ENCODE measurements at regions not wholly inside any gene's neighbourhood (a gene's known extent, or its start where the extent isn't known, plus 50 kb on each side); places are given as distances from the start of the nearest gene placed in this dataset.

DNA sequence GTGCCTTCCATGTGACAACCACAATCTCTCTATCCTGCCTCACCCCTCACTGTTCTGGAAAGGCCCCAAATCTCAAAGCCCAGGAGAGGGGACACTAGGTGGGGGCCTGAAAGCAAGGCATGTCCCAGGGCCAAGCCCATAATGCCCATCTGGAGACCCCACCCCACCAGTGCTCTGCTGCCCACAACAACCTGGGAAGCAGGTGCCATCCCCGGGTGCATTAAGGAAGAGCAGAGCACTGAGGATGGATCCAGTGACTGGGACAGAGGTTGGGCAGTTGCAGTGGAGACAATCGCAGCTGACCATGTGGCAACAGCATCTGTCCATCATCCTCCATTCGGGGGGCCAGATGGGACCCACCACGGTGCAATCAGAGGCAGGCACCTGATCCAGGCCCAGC is 106.2 kb upstream of the PRR20G start:
- DNase-seq (ENCODE audit: missing footprints) (no peak), ATAC-seq (no peak)
- intact Hi-C loops (cut with DNase I): no loop called here

DNA sequence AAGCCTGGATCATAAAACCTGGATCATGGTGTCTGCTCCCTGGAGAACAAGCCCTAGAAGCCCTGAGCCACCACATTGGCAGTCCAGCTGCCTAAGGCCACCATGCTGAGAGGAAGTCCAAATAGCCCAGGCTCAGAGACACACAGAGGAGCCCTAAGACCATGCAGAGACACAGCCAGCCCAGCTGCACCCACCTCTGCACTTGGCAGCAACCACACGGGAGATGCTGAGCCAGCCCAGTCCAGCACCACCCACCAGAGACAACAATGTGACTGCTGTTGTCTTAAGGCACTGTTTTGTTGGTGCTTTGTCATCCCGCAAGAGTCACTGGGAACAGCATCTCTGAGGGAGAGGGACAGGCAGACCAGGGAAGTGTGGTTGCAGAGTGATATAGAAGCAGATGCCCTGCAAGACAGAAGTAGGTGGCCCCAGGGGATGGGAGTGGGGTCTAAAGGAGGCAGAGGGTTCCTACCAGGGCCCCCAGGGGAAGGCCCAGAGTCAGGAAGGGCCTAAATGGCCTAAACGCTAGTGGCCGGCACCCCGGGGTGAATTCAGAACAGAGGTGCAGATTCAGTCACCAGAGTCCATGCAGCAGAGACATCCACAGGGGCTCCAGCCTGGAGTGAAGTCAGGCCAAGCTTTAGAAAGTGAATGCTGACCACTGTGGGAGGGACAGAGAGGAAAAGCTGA is 105.4 kb upstream of the PRR20G start:
- DNase-seq (ENCODE audit: missing footprints): no peak
- intact Hi-C loops (cut with DNase I): no loop called here
- no peak for ATAC-seq

DNA sequence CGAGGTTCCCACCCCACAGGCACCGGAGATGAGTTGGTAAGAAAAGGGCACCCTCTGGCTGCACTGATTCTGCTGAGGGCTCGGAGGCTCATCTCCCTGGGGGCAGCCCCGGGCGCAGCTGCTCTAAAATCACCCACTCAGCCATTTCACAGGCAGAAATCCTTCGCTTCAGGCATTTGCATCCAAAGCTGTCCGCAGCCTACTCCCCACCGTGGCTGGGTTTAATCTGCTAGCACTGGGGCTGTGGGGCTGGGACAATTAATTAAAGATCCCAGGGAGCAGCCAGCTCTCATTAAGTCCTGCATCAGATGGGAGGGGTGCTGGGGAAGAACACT is 104.3 kb upstream of the PRR20G start:
- intact Hi-C loops (cut with DNase I): no loop called here

DNA sequence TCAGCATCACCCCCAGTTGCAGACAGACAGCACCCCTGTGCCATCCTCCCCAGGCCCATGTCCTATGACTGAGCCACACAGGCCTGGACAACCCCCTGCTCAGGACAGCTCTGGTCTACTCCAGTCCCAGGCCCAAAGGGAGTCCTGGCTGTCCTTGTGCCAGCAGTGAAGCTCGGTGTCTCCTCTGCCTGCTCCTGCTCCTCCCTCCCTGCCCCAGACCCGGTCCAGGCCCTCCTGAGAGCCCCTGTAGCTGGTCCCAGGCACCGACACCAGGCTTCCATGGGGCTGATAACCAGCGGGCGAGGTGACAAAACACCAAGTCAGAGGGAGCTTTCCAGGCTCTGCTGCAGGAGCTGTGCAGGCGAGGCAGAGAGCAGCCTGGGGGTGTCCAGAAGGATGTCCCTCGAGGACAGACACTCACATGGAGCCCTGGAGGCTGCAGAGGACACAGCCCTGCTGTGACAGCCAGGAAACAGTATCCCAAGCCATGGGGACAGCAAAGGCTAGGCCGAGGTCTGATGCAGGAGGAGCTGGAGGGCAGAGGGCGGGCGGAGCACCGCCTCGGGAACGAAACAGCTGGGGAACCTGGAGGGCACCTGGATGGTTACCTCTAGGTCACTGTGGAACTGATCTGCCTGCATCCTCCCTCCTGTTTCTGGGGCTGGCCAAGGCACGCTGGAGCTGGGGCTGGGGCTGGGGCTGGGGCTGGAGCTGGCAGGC is 103.8 kb upstream of the PRR20G start:
- intact Hi-C loops (cut with DNase I): no loop called here
- no peak for ATAC-seq
- no peak for DNase-seq (ENCODE audit: missing footprints)

More for the DNA sequence above, 104.3 kb upstream of the PRR20G start:
- no peak for ATAC-seq
- DNase-seq (ENCODE audit: missing footprints): no peak

DNA sequence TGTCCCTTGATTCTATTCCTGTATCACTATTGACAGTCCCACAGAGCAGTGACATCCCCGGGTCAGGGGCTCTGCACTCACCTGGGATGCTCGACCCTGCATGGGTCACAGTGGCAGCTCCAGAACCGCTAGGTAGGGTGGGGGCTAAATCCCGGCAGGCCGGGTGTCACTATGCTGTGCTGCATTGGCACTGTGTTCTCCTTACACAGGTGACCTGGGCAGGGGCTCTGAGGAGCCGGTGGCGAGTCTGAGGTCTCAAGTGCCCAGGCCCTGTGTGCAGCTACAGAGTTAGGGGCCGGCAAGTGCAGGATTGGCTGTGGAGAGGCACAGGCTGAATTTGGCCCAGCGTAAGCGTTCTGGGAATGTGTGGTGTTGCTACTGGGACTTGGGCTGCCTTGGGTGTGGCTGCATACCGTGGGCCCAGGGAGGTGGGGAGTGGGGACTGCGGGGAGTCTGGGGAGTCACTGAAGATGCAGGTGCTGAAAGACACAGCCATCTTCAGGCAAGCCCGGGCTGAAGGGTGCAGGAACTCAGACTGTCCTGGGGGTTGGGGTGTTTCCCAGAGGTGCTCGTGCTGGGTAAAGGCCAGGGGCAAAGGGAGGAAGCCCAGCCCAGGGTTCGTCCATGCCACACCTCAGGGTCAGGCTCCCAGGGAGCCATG is 102.6 kb upstream of the PRR20G start:
- intact Hi-C loops (cut with DNase I): no loop called here
- ATAC-seq (no peak), DNase-seq (ENCODE audit: missing footprints) (no peak)

DNA sequence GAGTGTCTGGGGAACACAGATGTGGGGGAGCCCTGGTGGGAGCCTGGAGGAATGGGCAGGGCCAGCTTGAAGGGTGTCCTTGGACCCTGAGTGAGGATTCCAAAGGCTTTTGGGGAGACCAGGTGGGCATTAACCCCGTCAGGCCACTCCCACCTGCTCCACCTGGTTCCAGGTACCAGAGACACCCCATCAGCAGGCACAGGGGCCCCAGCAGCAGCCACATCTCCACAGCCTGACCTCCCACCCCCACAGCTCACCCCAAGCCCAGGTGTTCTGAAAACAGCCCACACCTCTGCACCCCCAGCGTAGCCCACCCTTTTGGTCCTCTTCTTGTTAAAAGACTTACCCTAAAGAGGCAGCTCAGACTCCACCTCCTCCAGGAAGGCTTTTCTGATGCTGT is 102.1 kb upstream of the PRR20G start:
- no peak for DNase-seq (ENCODE audit: missing footprints)
- intact Hi-C loops (cut with DNase I): no loop called here

DNA sequence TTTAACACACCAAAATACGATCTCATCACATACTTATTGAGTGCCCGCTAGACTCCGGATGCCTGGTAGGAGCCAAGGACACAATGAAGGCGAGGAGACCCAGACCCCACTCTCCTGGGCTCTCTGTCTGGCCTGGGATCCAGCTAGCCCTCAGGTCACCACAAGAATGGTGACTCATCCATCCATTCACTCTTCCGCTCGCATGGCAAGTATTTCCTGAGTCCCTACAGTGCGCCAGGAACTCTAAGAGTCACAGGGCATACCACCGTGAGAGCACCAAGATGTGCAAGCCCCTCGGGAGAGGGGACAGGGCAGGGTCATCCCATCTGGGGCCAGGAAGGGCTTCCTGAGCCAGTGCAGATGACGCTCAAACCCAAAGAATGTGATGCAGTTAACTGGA is 101.6 kb upstream of the PRR20G start:
- no peak for ATAC-seq
- DNase-seq (ENCODE audit: missing footprints): no peak
- intact Hi-C loops (cut with DNase I): no loop called here

More for the DNA sequence above, 102.1 kb upstream of the PRR20G start:
- ATAC-seq: no peak

DNA sequence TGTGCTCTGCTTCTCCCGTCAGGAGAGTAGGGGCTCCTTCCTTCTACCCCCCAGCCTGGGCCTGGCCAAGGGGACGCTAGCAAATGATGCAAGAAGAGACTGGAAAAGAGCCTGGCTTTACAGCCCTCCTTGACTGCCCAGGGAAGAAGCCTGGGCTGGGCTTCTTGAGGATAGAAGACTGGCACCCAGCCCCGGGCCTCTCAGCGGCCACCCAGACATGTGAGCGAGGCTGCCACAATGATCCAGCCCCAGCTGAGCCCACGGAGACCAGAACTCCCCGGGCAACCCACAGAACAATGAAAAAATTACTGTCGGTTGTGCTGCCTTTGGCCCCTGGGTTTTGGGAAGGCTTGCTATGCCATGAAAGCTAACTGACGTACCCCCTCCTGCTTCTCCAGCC is 100.6 kb upstream of the PRR20G start:
- intact Hi-C loops (cut with DNase I): no loop called here
- ATAC-seq (no peak), DNase-seq (ENCODE audit: missing footprints) (no peak)

DNA sequence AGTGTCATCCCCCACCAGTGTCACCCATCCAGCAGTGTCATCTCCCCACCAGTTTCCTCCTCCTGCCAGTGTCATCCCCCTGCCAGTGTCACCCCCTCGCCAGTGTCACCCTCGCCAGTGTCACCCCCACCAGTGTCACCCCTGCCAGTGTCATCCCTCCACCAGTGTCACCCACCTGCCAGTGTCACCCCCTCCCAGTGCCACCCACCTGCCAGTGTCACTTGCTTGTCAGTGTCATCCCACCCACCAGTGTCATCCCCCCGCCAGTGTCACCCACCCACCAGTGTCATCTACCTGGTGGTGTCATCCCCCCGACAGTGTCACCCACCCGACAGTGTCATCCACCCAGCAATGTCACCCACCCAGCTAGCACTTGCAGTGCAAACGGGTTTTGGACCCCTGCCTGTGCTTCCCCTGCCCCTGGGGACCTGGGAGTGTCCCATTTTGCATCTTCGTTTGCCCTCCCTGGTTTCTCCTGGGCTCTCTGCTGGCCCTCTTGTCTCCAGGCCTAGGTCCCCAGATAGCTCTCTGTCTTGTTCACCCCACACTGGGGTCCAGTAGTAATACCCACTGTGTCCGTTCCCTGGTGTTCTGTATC is 99.8 kb upstream of the PRR20G start:
- no peak for DNase-seq (ENCODE audit: missing footprints)

DNA sequence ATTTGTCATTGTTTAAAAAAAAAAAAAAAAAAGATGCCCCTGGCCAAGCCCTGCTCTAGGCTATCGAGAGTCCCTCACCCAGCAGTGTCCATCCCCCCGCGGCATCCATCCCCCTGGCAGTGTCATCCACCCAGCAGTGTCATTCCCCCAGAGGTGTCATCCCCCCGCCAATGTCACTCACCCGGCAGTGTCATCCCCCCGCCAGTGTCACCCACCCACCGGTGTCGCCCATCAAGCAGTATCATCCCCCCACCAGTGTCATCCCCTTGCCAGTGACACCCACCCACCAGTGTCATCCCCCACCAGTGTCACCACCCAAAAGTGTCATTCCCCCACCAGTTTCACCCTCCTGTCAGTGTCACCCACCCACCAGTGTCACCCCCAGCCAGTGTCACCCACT is 99.3 kb upstream of the PRR20G start:
- ATAC-seq (no peak), DNase-seq (ENCODE audit: missing footprints) (no peak)
- intact Hi-C loops (cut with DNase I): no loop called here

More for the DNA sequence above, 99.8 kb upstream of the PRR20G start:
- intact Hi-C loops (cut with DNase I): no loop called here
- ATAC-seq: no peak

DNA sequence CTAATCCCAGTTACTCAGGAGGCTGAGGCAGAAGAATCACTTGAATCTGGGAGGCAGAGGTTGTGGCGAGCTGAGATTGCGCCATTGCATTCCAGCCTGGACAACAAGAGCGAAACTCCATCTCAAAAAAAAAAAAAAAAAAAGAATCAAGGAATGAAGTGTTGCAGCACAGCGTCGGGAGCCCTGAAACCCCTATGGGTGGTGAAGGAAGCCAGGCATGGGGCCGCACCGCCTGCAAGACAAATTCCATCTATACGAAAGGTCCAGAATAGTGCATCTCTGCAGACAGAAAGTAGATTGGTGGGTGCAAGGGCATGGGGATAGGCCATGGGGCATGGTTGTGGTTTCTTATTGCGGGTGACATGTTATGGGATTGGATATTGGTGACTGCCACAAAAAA is 98.6 kb upstream of the PRR20G start:
- intact Hi-C loops (cut with DNase I): no loop called here
- ATAC-seq (no peak), DNase-seq (ENCODE audit: missing footprints) (no peak)

DNA sequence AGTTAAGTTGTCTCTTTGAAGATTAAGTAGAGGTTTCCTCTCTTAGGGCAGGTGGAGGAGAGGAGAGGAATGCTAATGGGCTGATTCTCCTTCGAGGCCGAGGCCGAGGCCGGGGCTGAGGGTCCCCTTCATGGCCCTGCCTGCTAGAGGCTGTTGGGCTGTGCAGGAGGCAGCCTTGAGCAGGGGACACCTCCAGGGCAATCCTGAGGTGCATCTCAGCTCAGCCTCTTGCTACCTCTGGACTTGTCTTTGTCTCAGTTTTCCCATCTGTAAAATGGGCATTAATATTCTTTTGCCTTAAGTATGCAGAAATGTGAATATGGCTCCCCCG is 97.7 kb upstream of the PRR20G start:
- no peak for ATAC-seq

DNA sequence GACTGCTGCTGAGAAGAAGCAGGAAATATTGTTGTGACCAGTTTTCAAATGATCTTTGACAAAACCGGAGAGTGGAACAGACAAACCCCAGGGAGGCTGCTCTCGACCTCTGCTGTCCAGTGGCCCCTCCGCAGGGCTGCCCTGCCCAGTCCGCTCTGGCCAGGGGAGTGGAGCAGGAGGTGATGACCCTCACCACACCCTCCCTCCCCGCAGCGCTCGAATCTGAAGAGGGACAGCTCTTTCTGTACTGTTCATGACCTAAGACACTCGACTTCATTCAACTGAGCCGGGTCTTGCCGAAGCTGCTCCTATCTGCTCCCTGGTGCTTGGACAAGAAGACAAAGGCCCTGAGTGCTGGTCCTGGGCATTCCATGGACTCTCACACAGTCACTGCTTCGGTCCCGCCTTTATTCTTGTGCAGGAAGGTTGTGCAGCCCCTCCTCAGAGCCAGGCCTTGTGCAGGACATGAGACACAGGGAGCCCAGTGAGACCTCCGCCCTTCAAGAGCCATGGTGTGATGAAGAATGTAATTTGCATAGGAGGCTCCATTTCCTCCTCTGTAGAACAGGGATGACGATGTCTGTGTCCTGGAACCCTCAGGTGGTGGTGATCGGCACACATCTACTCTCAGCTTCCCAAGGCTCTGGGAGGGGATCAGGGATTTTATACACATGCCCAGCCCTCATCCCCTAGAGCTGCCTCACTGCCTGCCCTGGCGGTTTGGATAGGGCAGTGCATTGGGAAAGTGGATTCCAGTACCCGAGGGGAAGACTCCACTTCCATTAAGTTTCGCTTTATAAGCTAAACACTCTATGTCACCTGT is 97.1 kb upstream of the PRR20G start:
- intact Hi-C loops (cut with DNase I): no loop called here
- ATAC-seq: no peak
- DNase-seq (ENCODE audit: missing footprints): no peak

More for the DNA sequence above, 97.7 kb upstream of the PRR20G start:
- intact Hi-C loops (cut with DNase I): no loop called here
- DNase-seq (ENCODE audit: missing footprints): no peak

DNA sequence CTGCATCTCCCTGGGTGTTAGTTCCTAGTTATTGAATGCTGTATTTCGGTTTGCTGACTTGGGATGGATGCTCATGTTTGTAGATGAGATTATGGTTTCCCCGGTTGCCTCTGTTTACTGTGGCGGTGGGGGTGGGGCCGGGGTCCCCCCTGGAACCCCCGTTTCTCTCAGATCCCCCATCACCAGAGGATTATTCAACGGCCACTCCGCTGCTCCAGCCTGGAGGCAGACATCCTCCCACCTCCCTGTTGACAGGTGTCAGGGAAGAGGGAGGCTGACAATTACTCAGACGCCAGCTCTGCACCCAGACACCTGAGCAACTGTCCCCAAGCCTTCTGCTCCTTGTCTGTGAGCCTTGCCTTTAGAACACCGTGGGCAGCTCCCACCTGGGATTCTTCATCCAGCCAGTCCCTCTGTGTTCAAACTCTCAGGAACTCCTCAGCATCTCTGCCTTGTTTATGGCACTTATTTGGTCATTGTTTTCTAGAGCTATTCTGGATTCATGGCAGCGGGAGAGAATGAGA is 95.9 kb upstream of the PRR20G start:
- DNase-seq (ENCODE audit: missing footprints): no peak
- ATAC-seq: no peak
- intact Hi-C loops (cut with DNase I): no loop called here

DNA sequence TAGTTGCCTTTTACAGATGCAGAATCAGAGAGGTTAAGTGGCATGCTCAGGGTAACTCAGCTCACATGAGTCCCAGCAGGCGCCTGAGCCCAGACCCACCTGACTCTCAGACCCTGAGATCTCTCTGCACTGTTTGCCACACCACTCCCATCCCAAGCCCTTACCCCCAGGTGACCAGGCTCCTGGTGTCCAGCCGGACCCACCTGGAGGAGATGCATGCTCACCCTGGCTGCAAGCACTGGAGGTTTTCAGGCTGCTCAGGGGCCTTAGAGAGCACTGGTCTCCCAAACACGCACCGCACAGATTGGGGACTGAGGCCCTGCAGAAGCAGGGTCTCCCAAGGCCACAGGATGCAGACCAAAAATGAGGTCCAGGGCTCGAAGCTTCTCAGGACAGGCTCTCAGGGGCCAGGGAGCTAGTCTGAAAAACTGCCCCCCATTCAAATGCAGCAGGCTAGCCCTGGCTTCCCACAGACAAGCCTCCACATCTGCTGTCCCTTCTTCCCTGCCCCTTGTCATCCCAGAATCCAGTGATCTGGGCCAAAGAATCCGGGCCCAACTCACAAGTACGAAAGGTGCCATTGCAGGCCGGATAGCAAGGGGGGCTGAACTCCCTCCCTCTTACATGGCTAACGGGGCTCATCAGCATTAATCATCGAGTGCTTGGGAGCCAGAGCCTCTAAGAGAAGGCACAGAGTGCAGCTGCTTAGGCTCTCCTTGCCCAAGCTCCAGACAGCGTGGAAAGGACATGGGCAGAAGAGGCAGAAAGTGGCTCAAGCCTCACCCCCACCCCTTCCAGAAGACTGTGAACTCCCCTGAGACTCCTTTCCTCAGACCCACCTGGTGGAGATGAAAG is 90.2 kb upstream of the PRR20G start:
- intact Hi-C loops (cut with DNase I): no loop called here
- ATAC-seq (no peak), DNase-seq (ENCODE audit: missing footprints) (peak; percentile 27)

DNA sequence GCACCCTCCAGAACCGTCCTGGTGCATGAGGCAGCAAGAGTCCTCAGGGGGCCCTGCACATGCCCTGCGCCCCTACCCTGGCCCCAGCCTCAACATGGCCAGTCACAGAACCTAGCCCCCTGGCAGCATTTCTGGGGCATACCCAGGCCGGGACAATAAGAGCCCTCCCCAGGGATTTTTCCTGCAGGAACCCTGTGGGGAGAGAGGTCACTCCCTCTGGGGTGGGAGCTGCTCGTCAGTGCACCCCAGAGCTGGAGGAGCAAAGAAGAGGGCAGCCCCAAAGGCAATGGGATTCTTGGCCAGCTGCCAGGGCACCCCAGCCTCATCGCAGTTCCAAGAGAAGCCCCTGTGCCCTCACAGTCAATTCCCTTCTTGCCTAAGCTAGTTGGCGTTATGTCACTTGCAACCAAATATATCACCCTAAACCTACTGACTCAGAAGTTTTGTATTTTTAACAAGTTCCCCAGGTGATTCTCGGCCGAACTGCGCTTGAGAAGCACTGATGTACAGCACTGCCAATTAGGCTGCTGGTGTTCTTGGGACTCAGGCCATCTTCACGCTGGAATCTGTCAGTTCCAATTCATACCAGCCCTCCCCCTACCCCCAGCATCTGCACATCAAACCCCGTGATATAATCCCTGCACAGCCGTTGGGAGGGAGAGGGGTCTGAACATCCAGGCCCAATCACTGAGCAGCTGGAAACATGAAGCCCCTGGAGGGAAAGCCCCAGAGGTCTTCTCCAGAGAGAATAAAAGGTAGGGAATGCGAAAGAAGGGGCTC is 87.5 kb upstream of the PRR20G start:
- DNase-seq (ENCODE audit: missing footprints): peak; percentile 23
- intact Hi-C loops (cut with DNase I): no loop called here
- ATAC-seq: no peak
